Right ventricle myocardium superior (tissue), 1 donor: ENCODE measurements at regions not wholly inside any gene's neighbourhood (a gene's known extent, or its start where the extent isn't known, plus 50 kb on each side); places are given as distances from the start of the nearest gene placed in this dataset.
"Not testable (repeated sequence)": the region's sequence is repeated elsewhere in the genome, so short reads cannot be mapped to it uniquely, and the experiment has no call there.

Experiments
- ATAC-seq: fragments of 200-7000 bp; cut with Tn5 transposase; one replicate; pipeline ENCODE4 v1.9.1; 2020; ENCODE audit warnings: mild to moderate bottlenecking; ENCODE audit not compliant: poor library complexity
- DNase-seq: peaks from one replicate; pipeline ENCODE4 v3.0.0-alpha.2; 2020
- intact Hi-C: fragments of 100-400 bp; cut with DNase I; formaldehyde crosslinking; loops from one replicate; pipeline ENCODE4 v1.11.2; 2022
- donor health status: DM: no; HTN: yes; CAD: no; lungs with severe emphysema.

DNA sequence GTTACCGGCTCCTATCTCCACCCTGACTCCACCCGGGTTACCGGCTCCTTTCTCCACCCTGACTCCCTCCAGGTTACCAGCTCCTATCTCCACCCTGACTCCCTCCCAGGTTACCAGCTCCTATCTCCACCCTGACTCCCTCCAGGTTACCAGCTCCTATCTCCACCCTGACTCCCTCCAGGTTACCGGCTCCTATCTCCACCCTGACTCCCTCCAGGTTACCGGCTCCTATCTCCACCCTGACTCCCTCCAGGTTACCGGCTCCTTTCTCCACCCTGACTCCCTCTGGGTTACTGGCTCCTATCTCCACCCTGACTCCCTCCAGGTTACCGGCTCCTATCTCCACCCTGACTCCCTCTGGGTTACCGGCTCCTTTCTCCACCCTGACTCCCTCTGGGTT lies 97.9 kb upstream of the RBM19 start:
- ATAC-seq, intact Hi-C loops, DNase-seq: not testable (repeated sequence)

DNA sequence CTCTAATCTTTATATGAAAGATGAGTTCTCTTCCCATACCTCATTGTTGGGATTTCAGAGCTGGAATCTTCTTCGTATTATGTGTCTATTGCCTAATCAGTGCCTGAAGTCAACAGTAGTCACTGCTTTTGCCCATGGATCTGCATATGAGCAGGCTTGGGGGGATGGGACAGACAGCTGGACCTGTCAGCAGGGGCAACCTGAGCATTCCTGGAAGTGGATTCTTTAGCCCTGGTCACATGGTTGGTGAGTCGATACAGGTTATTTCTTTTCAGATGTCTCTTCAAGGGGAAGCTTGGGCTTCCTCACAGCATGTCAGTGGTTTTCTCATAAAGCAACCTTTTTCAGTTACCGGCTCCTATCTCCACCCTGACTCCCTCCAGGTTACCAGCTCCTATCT lies 97.3 kb upstream of the RBM19 start:
- ATAC-seq (no peak), DNase-seq (no peak)
- intact Hi-C loops, result no loop called here

DNA sequence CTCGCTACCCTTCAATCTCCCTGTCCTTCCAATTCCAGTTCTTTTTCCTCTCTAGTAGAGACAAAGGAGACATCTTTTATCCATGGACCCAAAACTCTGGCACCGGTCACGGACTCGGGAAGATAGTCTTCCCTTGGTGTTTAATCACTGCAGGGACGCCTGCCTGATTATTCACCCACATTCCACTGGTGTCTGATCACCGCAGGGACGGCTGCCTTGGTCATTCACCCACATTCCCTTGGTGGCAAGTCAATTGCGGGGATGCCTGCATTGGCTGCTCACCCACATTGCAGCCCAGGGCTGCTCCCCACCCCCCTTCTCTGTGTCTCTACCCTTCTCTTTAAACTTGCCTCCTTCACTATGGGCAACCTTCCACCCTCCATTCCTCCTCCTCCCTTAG lies 90.2 kb upstream of the RBM19 start:
- ATAC-seq, DNase-seq, intact Hi-C loops: not testable (repeated sequence)

DNA sequence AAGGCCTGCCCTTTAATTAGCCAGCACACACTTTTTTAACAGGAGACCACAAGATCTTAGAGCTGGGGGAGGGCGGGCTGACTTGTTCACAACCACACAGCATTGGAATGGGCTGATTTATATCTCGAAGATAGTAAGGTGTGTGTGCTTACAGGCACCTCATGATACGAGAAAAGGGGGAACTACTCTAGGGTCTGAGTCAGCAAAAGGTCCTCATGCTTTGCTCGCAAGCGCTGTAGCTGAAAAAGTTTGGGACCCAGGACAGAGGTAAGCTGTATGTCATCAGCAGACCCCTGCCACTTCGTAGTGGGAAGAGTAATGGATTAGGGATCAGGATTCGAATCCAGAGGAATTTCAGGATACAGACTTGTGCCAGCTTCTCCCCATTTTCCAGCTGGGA lies 88.9 kb upstream of the RBM19 start:
- no peak for DNase-seq
- intact Hi-C loops, result no loop called here
- ATAC-seq, result no peak

DNA sequence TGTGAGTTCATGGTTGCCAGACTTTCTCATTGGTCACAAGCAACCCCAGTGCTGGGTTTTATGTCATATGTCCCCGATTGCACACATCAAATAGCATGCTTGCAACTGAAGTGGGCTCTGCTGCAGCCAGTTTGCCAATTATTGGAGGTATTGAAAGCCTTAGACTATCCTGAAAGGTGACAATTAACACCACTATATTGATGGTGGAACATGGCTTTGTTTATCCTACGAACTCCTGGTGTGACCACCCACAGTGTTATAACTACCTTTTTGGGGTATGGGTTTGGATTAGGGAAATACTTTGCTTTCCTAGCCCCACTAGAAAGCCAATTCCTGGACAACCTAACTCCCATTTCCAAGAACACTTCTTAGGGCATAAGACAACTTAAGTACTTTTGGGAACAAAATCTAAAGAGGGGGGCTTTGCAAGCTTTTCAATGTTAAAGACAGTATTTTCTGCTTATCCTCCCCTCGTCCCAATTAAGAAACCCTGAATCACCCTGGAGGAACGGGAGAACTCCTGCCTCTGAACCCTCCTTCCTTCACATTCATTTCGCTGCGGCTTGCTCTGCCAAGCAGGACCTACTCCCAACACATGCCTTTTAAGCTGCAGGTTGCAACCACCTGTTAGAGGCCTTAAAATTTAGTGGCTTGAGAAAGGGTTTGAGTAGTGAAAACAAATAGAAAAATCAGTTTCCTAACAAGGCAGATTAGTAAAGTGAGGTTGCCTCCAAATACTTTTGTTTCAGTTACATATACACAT lies 80.3 kb upstream of the RBM19 start:
- ATAC-seq (no peak), DNase-seq (no peak)
- intact Hi-C loops, result no loop called here

DNA sequence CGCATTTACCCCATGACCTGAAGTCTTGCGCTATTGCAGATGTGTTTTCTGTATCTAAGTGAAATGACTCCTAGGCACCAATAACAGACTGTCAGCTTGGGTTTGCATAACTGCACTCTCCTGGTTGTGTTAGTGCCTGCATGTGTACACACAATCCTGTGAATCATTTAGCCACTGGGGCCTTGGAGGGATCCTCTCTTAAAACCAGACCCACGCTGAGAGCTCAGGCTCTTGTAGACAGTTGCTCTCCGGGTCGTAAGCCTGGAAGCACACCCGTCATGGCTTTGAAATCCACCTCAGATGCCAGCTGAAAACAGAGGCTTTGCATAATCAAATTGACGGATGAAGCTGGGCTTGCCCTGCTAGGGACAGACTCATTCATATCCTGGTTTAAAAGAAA lies 79.2 kb upstream of the RBM19 start:
- intact Hi-C loops, result no loop called here
- ATAC-seq (no peak), DNase-seq (no peak)

DNA sequence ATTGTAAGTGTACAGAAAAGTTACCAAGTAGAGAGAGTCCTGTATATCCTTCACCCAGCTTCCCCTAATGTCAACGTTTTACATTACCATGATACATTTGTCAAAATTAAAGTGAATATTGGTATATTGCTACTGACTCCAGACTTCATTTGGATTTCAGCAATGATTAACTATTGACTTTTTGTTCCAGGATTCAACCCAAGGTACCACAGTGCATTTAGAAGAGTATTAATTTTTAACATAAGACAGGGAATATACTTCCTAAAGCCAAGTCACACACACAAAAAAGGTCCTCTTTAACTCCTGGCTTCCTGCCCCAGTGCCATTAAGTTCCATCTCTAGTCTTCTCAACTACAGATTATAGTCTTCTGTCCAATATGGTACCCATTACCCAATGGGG lies 75.5 kb upstream of the RBM19 start:
- ATAC-seq, result no peak
- no peak for DNase-seq
- intact Hi-C loops, result no loop called here

DNA sequence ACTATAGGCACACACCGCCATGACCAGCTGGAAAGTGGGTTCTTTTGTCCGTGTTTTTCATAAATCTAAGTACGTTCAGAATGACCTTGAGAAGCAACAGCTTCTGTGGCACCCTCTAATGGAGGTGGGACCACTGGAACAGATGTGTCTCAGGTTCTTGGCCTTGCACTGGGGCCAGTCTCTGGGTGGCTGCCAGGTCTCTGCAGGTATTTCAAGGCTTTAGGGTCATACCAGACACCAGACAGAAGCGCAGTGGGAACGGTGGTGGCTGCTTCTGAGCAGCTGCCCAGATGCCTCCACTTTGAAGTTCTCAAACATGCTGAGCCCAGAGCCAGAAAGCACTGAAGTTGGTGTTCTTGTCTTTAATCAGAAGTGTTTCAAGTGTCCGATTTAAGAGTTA lies 75.0 kb upstream of the RBM19 start:
- no peak for DNase-seq
- ATAC-seq, result no peak
- intact Hi-C loops, result no loop called here

DNA sequence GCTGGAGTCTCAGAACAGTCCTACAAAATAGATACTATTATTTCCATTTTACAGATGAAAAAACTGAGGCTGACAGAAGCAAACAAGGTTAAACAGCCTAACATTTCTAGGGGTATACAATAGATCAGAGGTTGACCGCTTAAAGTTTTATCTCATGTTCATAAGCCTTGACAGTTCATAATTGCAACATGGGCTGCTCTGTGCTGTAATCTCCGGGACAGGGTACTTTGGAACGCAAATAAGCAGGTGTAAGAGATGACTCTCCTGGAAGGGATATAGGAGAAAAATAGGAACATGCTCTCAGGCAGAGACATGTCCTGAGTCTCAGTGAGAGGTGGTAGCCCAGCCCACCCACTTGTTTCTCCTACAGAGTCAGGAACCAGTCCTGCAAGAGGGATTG lies 72.8 kb upstream of the RBM19 start:
- intact Hi-C loops, result no loop called here
- DNase-seq (no peak), ATAC-seq (no peak)

DNA sequence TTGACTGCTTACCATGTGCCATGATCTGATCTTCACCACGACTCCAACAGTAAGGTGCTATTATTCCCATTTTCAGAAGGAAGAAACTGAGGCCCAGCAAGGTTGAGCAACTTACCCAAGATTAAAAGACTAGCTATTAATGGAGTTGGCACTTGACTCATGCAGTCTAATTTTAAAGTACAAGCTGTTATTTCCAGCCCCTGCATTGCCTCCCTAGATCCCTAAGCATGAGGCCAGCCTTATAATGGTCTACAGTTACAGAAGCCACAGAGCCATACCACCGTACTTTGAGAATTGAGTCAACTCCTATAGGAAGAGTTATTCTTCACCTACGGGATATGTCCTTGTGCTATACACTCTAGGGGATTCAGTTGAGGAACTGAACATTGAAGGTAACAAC lies 66.7 kb upstream of the RBM19 start:
- intact Hi-C loops, result no loop called here
- DNase-seq (no peak), ATAC-seq (no peak)

DNA sequence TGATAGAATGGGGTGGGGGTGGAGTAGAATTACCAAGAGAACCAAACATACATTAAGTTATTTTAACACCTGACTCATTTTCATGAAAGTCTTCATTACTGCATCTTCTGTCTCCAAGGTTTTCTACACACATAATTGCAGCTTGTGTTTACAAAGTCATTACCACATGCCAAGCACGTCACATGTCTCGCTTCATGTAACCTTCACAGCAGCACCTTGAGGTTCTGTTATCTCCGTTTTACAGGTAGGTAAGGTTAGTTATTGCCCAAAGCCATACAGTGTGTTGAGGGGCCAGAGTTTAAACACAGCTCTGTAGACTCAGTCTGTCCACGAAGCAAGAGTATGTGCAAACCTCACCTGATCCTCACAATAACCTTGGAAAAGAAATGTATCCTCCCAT lies 64.3 kb upstream of the RBM19 start:
- DNase-seq (no peak), ATAC-seq (no peak)
- intact Hi-C loops, result no loop called here

DNA sequence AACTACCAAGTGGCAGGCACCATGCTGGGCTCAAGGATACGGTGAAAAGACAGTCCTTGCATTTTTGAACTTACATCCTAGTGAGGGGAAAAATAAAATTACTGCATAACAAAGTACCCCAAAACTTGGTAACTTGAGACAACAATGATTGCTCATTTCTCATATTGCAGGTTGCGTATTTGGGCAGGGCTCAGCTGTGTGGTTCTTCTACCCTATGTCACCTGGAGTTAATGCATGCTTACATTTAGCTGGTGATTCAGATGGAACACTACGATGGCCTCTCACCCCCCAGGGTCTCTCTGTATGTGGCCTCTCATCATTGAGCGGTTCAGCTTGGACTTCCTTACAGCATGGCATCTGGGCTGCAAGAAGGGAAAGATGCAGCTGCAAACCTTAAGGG lies 60.7 kb upstream of the RBM19 start:
- intact Hi-C loops, result no loop called here
- no peak for ATAC-seq
- no peak for DNase-seq

DNA sequence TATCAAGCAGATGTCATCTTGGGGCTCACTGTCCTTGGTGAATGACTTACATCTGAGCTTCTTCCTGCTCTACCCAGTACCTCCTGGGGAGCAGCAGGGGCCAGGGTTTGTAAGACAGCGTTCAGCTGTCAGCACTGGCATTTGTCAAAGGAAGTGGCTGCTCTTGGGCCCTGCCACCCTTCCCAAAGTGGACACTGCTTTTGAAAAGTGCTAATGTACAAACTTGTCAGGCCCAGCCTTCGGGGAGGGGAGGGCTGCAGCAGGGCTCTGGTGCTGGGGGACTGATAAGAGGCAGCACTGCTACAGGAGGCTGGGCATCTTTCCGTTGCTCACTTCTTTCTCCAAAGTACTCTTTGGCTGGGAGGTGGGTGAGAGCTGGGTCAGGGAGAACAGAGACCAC lies 59.8 kb upstream of the RBM19 start:
- intact Hi-C loops, result no loop called here
- ATAC-seq, result peak; percentile 92
- DNase-seq, result peak; percentile 45

DNA sequence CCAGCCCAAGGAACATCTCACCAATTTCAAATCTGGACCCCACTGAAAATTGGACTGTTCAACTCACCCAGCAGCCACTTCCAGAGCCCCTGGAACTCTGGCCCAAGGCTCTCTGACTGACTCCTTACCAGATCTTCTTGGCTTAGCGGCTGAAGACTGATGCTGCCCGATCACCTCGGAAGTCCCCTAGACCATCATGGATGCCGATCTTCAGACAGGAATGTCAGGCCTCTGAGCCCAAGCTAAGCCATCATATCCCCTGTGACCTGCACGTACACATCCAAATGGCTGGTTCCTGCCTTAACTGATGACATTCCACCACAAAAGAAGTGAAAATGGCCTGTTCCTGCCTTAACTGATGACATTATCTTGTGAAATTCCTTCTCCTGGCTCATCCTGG lies 56.0 kb upstream of the RBM19 start:
- intact Hi-C loops, ATAC-seq, DNase-seq: not testable (repeated sequence)

DNA sequence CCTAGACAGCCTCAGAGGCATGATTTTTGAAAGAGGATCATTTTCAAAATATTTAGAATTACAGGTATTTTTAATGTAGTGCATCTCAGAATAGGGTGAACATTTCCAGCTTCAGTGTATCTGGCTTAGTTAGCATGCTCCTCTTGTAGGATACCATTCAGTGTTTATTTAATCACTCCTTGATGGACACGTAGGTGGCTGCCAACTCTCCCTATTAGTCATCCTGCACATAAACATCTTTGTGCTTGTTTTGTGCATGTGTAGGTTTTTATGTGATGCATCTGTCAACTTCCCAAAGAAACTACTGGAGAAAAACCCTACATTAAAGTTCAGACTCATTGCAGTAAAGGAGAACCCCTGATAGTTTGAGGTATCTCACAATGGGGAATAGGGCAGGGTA lies 52.5 kb upstream of the RBM19 start:
- intact Hi-C loops, result no loop called here
- no peak for ATAC-seq
- DNase-seq, result no peak
